ENCODE measurements at regions not wholly inside any gene's neighbourhood (a gene's known extent, or its start where the extent isn't known, plus 50 kb on each side); places are given as distances from the start of the nearest gene placed in this dataset.
"Not testable (repeated sequence)": the region's sequence is repeated elsewhere in the genome, so short reads cannot be mapped to it uniquely, and the experiment has no call there.

- H3K27ac ChIP-seq, result no peak overlapping the region
- TF ChIP-seq CTCF (IDR thresholded peaks at IDR 0.05) (no peak), ZFX (IDR thresholded peaks at IDR 0.05; ENCODE audit: borderline replicate concordance) (no peak)
These were observed 488.2 kb downstream of the OMA1 start for GRCh38 chr1:58058323-58058722.

- TF ChIP-seq CTCF (IDR thresholded peaks at IDR 0.05), result no peak
- TF ChIP-seq ZFX (IDR thresholded peaks at IDR 0.05; ENCODE audit: borderline replicate concordance), result no peak
- no peak overlapping the region for H3K27ac ChIP-seq
These were observed 488.7 kb downstream of the OMA1 start for GRCh38 chr1:58057826-58058225.

GRCh38 chr1:58051187-58051586 is 495.3 kb downstream of the OMA1 start:
- not testable (repeated sequence) for H3K27ac ChIP-seq

- TF ChIP-seq ZFX (IDR thresholded peaks at IDR 0.05; ENCODE audit: borderline replicate concordance), result no peak
- peak; percentile 89 for TF ChIP-seq CTCF (IDR thresholded peaks at IDR 0.05)
- no peak overlapping the region for H3K27ac ChIP-seq
These were observed 499.2 kb downstream of the OMA1 start for GRCh38 chr1:58047265-58047858.

GRCh38 chr1:58045094-58045705 is 501.3 kb downstream of the OMA1 start:
- TF ChIP-seq ZFX (IDR thresholded peaks at IDR 0.05; ENCODE audit: borderline replicate concordance) (no peak), CTCF (IDR thresholded peaks at IDR 0.05) (no peak)
- H3K27ac ChIP-seq, result no peak overlapping the region

GRCh38 chr1:58041621-58042020 is 504.9 kb downstream of the OMA1 start:
- H3K27ac ChIP-seq, result no peak overlapping the region
- TF ChIP-seq CTCF (IDR thresholded peaks at IDR 0.05) (no peak), ZFX (IDR thresholded peaks at IDR 0.05; ENCODE audit: borderline replicate concordance) (no peak)

GRCh38 chr1:58038574-58038973 is 508.0 kb downstream of the OMA1 start:
- H3K27ac ChIP-seq, result no peak overlapping the region
- TF ChIP-seq CTCF (IDR thresholded peaks at IDR 0.05), result no peak
- TF ChIP-seq ZFX (IDR thresholded peaks at IDR 0.05; ENCODE audit: borderline replicate concordance), result no peak

- H3K27ac ChIP-seq, result no peak overlapping the region
- TF ChIP-seq ZFX (IDR thresholded peaks at IDR 0.05; ENCODE audit: borderline replicate concordance) (no peak), CTCF (IDR thresholded peaks at IDR 0.05) (0 out of 2 replicates have a peak, but pooled peaks have one; percentile 10)
These were observed 511.0 kb downstream of the OMA1 start for GRCh38 chr1:58035523-58035922.

Measured in 22Rv1 (cell line).